ENCODE measurements at regions not wholly inside any gene's neighbourhood (a gene's known extent, or its start where the extent isn't known, plus 50 kb on each side); places are given as distances from the start of the nearest gene placed in this dataset.

DNA sequence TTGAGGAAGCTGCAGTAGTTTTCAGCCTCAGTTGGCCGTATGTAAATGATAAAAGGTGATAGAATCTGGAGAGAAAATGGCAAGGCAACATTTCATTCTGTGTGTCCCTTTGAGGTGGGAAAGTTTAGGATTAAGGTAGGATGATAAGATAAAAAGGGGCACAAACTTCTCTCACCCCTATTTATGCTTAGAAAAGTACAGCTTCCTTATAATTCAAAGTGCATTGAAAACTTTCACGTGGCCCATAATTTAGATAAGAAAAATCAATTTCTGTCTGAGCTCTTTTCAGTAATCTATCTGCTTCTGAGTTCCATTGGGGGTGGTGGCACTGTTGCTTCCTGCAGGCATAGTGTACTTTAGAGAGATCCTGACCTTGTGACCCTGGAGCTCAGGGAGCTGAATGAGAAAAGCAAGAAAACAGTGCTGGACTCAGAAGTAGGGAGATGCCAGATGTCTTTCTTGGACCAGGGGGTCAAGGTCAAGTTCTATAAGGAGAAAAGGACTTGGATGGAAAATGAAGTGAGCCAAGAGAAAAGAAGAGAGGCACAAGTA, 187.3 kb downstream of the NDFIP2 start:
- H3K27ac Mint-ChIP-seq, result no peak overlapping the region
- H3K4me1 Mint-ChIP-seq, result peaks cover 20% of the 10 kb centered on the region
- H3K36me3 Mint-ChIP-seq (ENCODE audit: low read depth), result no peaks in the 10 kb centered on the region
- no peak overlapping the region for H3K4me3 Mint-ChIP-seq
- TF ChIP-seq CTCF (IDR thresholded peaks at IDR 0.05; ENCODE audit: unreplicated experiment in 3 of 3), result no peak
- no peaks in the 10 kb centered on the region for H3K27me3 Mint-ChIP-seq (ENCODE audit: low read depth)
- H3K9me3 Mint-ChIP-seq, result no peaks in the 10 kb centered on the region

- TF ChIP-seq CTCF (IDR thresholded peaks at IDR 0.05; ENCODE audit: unreplicated experiment in 3 of 3), result no peak
- Mint-ChIP-seq H3K4me3 (no peak overlapping the region), H3K27me3 (ENCODE audit: low read depth) (no peaks in the 10 kb centered on the region), H3K36me3 (ENCODE audit: low read depth) (no peaks in the 10 kb centered on the region), H3K9me3 (no peaks in the 10 kb centered on the region), H3K4me1 (peaks cover 21% of the 10 kb centered on the region), H3K27ac (no peak overlapping the region)
These were observed 186.8 kb downstream of the NDFIP2 start for GRCh38 chr13:79667771-79668170.

GRCh38 chr13:79663977-79664636, 183.2 kb downstream of the NDFIP2 start:
- Mint-ChIP-seq H3K36me3 (ENCODE audit: low read depth) (no peaks in the 10 kb centered on the region), H3K4me3 (no peak overlapping the region), H3K27ac (no peak overlapping the region), H3K4me1 (peaks cover 32% of the 10 kb centered on the region), H3K27me3 (ENCODE audit: low read depth) (no peaks in the 10 kb centered on the region), H3K9me3 (no peaks in the 10 kb centered on the region)
- no peak for TF ChIP-seq CTCF (IDR thresholded peaks at IDR 0.05; ENCODE audit: unreplicated experiment in 3 of 3)

DNA sequence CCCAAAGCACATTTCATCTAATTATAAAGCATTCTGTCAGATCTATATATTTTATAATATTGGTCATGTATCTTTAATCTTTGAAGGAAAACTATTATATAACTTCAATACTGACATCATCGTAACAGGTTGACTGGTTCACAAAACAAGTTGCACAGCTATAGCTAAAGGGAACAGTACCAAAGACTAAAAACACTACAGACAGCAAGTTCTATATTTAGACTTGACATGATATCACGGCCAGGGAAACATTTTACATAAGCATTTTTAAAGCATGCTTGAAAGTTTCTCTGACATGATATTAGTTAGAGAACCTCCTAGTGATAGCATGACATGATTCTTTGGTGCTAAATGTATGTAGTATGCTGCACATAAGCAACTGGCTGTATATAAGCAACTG, 182.5 kb downstream of the NDFIP2 start:
- H3K9me3 Mint-ChIP-seq, result no peaks in the 10 kb centered on the region
- H3K4me1 Mint-ChIP-seq, result peaks cover 39% of the 10 kb centered on the region
- H3K27ac Mint-ChIP-seq, result peak overlapping the region in 1 of 3 experiments; percentile 42
- no peak for TF ChIP-seq CTCF (IDR thresholded peaks at IDR 0.05; ENCODE audit: unreplicated experiment in 3 of 3)
- H3K27me3 Mint-ChIP-seq (ENCODE audit: low read depth), result no peaks in the 10 kb centered on the region
- H3K4me3 Mint-ChIP-seq, result no peak overlapping the region
- H3K36me3 Mint-ChIP-seq (ENCODE audit: low read depth), result no peaks in the 10 kb centered on the region

DNA sequence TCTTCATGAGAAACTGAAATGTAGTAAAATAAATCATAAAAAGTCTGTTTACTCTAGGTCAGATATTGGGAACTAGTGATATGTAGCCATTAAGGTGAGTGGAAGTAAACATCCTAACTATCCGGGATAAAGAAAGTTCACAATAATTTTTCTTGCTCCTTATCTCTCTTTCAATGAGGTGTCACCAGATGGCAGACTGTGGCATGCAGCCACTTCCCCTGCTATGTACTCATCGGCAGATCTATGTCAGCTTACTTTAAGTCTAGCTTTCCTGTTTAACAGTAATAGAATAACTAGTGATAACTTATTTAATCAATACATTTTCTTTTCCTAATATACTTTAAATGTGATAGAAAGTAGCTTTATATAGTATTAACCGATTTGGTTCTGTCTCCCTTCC, 181.9 kb downstream of the NDFIP2 start:
- Mint-ChIP-seq H3K36me3 (ENCODE audit: low read depth) (no peaks in the 10 kb centered on the region), H3K9me3 (no peaks in the 10 kb centered on the region), H3K4me1 (peaks cover 44% of the 10 kb centered on the region), H3K27me3 (ENCODE audit: low read depth) (no peaks in the 10 kb centered on the region), H3K4me3 (no peak overlapping the region), H3K27ac (peak overlapping the region in 2 of 3 experiments; percentile 42 to 53)
- TF ChIP-seq CTCF (IDR thresholded peaks at IDR 0.05; ENCODE audit: unreplicated experiment in 3 of 3), result no peak

- Mint-ChIP-seq H3K27ac (peak overlapping the region; percentile 6 to 74 (median 45)), H3K4me1 (peaks cover 52% of the 10 kb centered on the region), H3K4me3 (peak overlapping the region in 1 of 3 experiments; percentile 26), H3K27me3 (ENCODE audit: low read depth) (no peaks in the 10 kb centered on the region), H3K36me3 (ENCODE audit: low read depth) (no peaks in the 10 kb centered on the region), H3K9me3 (no peaks in the 10 kb centered on the region)
- no peak for TF ChIP-seq CTCF (IDR thresholded peaks at IDR 0.05; ENCODE audit: unreplicated experiment in 3 of 3)
These were observed 179.4 kb downstream of the NDFIP2 start for GRCh38 chr13:79660361-79660760.

Data from nephron (organoid).